Naive thymus-derived CD8-positive, alpha-beta T cell (primary cell): ENCODE measurements at regions not wholly inside any gene's neighbourhood (a gene's known extent, or its start where the extent isn't known, plus 50 kb on each side); places are given as distances from the start of the nearest gene placed in this dataset.
"Not testable (repeated sequence)": the region's sequence is repeated elsewhere in the genome, so short reads cannot be mapped to it uniquely, and the experiment has no call there.

Experiments used
- ATAC-seq, 2 donors: fragments of 150-1000 bp; cut with Tn5 transposase in 1 of 2; sonication (Bioruptor Pico), chemical (Tn5 transposase) in 1 of 2; 1 replicate in 1 of 2; 2 replicates in 1 of 2; pipeline ENCODE4 v1.10.0; 2021; ENCODE audit warnings: mild to moderate bottlenecking in 2 of 2, moderate library complexity in 2 of 2
- POLR2A ChIA-PET: fragments of 350-600 bp; sonication (Branson Sonifier 250); formaldehyde crosslinking; loops from one replicate; lab custom pipeline; 2021; ENCODE audit warnings: antibody characterized with exemption; lab: Charles Lee
- DNase-seq, 10 donors: peaks; one replicate each; pipeline versions ENCODE4 v3.0.0 to v3.0.0-alpha.2; 2020 to 2022
- H3K27ac Mint-ChIP-seq, 10 donors: one replicate each; pipeline ENCODE4 v1.8.0; 2020 to 2022; ENCODE audit warnings: mild to moderate bottlenecking in 10 of 10, mixed read lengths in 10 of 10, moderate library complexity in 4 of 10, inconsistent platforms in 1 of 10
- H3K27me3 Mint-ChIP-seq, 5 donors: one replicate each; pipeline ENCODE4 v1.8.0; 2021 to 2022; ENCODE audit warnings: mixed read lengths in 5 of 5
- H3K36me3 Mint-ChIP-seq, 3 donors: one replicate each; pipeline ENCODE4 v1.8.0; 2020 to 2022; ENCODE audit warnings: mixed read lengths in 3 of 3, mild to moderate bottlenecking in 2 of 3, inconsistent platforms in 1 of 3
- H3K4me1 Mint-ChIP-seq, 4 donors: one replicate each; pipeline ENCODE4 v1.8.0; 2021 to 2022; ENCODE audit warnings: mixed read lengths in 4 of 4
- H3K4me3 Mint-ChIP-seq, 10 donors: one replicate each; pipeline ENCODE4 v1.8.0; 2020 to 2022; ENCODE audit warnings: mild to moderate bottlenecking in 10 of 10, mixed read lengths in 10 of 10, moderate library complexity in 6 of 10, inconsistent platforms in 1 of 10
- H3K9me3 Mint-ChIP-seq, 9 donors: one replicate each; pipeline ENCODE4 v1.8.0; 2020 to 2022; ENCODE audit warnings: mixed read lengths in 9 of 9, mild to moderate bottlenecking in 3 of 9, inconsistent platforms in 1 of 9, moderate library complexity in 1 of 9

GRCh38 chr5:89560696-89561095, 677.7 kb upstream of the MEF2C start:
- Mint-ChIP-seq H3K27me3 (no peaks in the 10 kb centered on the region), H3K4me3 (no peak overlapping the region), H3K27ac (no peak overlapping the region), H3K4me1 (no peaks in the 10 kb centered on the region), H3K9me3 (peaks cover 0 to 6% (median 0%) of the 10 kb centered on the region in 9 donors), H3K36me3 (no peaks in the 10 kb centered on the region)
- POLR2A ChIA-PET = no interaction called here
- DNase-seq (no peak), ATAC-seq (no peak)

DNA sequence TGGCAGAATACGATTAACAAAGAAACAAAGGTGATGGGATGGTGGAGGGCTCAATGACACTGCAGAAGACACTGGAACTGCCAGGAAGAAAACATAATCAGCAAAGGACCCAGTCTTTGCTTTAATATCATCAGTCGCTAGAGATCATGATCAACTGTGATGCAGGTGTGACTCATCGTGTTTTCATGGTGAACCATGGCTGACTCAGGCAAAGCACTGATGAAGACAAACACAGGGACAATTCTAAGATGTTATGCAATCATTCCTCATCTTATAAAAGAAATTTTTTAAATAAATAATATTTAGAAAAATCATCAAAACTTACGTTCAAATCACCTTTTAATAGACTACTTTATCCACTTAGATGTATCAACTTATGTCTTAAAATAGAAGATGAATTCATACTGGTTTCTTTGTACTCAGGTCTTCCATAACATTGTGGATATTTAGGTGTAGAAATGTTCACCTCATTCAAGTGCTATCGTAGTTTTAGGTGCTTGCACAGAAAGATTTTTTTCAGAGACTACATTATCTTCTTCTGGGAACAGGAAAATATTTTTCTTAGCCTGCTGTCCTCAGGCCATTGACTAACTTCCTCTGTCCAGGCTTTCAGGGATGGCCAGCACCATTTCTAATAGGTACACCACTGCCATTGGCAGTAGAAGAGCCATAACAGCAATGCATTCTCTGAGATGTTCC, 673.4 kb upstream of the MEF2C start:
- Mint-ChIP-seq H3K36me3 (no peaks in the 10 kb centered on the region), H3K27ac (no peak overlapping the region), H3K4me1 (no peaks in the 10 kb centered on the region), H3K9me3 (peaks cover 0 to 6% (median 0%) of the 10 kb centered on the region in 9 donors), H3K27me3 (no peaks in the 10 kb centered on the region), H3K4me3 (no peak overlapping the region)
- ATAC-seq (no peak), DNase-seq (no peak)
- POLR2A ChIA-PET = no interaction called here

- no peak overlapping the region for H3K27ac Mint-ChIP-seq
- H3K27me3 Mint-ChIP-seq = no peaks in the 10 kb centered on the region
- ATAC-seq (no peak), DNase-seq (no peak)
- POLR2A ChIA-PET = no interaction called here
- no peaks in the 10 kb centered on the region for H3K36me3 Mint-ChIP-seq
- peaks cover 0 to 4% (median 0%) of the 10 kb centered on the region in 4 donors for H3K4me1 Mint-ChIP-seq
- H3K4me3 Mint-ChIP-seq = no peak overlapping the region
- no peaks in the 10 kb centered on the region for H3K9me3 Mint-ChIP-seq
These were observed 663.7 kb upstream of the MEF2C start for GRCh38 chr5:89546657-89547056.

DNA sequence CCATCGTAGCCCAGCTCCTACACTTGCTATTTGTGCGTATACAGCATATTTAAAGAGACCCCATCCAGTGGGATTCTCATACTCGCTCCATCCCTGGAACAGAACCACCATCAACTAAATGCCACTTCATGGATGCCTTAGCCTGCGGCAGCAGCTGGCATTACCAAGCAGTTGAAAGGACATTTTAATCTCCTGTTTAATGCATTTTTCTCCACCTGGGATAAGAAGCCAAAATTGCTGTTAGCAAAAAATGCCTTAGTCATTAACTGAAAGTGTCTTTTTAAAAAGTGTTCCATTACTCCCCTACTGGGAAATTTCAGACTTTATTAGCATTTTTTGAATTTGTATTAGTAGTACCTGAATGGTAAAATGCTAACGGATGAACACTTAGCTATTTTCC, 662.6 kb upstream of the MEF2C start:
- H3K27me3 Mint-ChIP-seq = no peaks in the 10 kb centered on the region
- POLR2A ChIA-PET = no interaction called here

GRCh38 chr5:89545076-89545475, 662.1 kb upstream of the MEF2C start:
- Mint-ChIP-seq H3K27ac (no peak overlapping the region), H3K27me3 (no peaks in the 10 kb centered on the region), H3K4me1 (peaks cover 0 to 4% (median 0%) of the 10 kb centered on the region in 4 donors), H3K36me3 (no peaks in the 10 kb centered on the region), H3K9me3 (no peaks in the 10 kb centered on the region), H3K4me3 (no peak overlapping the region)
- ATAC-seq (no peak), DNase-seq (no peak)
- POLR2A ChIA-PET = no interaction called here

More for the DNA sequence above, 662.6 kb upstream of the MEF2C start:
- DNase-seq = no peak
- H3K36me3 Mint-ChIP-seq = no peaks in the 10 kb centered on the region
- H3K9me3 Mint-ChIP-seq = no peaks in the 10 kb centered on the region
- peak overlapping the region in 1 of 10 donors; percentile 86 for H3K27ac Mint-ChIP-seq
- peaks cover 0 to 4% (median 0%) of the 10 kb centered on the region in 4 donors for H3K4me1 Mint-ChIP-seq
- ATAC-seq = no peak
- H3K4me3 Mint-ChIP-seq = no peak overlapping the region

- H3K4me1 Mint-ChIP-seq = peaks cover 0 to 4% (median 0%) of the 10 kb centered on the region in 4 donors
- no peaks in the 10 kb centered on the region for H3K27me3 Mint-ChIP-seq
- H3K36me3 Mint-ChIP-seq = no peaks in the 10 kb centered on the region
- H3K4me3 Mint-ChIP-seq = no peak overlapping the region
- POLR2A ChIA-PET = no interaction called here
- H3K9me3 Mint-ChIP-seq = no peaks in the 10 kb centered on the region
- no peak for DNase-seq
- H3K27ac Mint-ChIP-seq = no peak overlapping the region
- ATAC-seq = no peak
These were observed 659.8 kb upstream of the MEF2C start for GRCh38 chr5:89542736-89543135.

GRCh38 chr5:89537800-89538199, 654.8 kb upstream of the MEF2C start:
- DNase-seq (no peak), ATAC-seq (no peak)
- Mint-ChIP-seq H3K4me3 (no peak overlapping the region), H3K27me3 (peaks cover 0 to 2% (median 0%) of the 10 kb centered on the region in 5 donors), H3K4me1 (no peaks in the 10 kb centered on the region), H3K9me3 (no peaks in the 10 kb centered on the region), H3K27ac (no peak overlapping the region), H3K36me3 (no peaks in the 10 kb centered on the region)
- POLR2A ChIA-PET = no interaction called here

DNA sequence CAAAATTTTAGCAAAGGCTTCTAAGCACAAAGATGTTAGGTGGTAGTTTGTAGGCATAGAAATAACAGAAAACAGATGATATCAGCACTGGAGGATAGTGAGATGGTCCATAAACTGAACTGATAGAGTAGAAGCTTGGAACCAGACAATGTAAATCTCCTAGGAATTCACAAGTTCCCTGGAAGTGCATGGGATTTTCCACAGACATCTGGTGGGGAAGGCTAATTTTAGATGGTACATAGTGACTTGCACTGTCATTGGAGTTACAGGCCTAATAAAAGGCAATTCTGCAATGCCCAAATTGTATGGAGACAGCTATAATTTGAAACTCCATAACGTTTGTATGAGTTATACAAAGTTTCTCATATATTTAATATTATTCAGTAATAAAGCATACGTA, 653.0 kb upstream of the MEF2C start:
- H3K27me3 Mint-ChIP-seq = peaks cover 0 to 2% (median 0%) of the 10 kb centered on the region in 5 donors
- POLR2A ChIA-PET = no interaction called here
- no peak for ATAC-seq
- no peaks in the 10 kb centered on the region for H3K9me3 Mint-ChIP-seq
- no peaks in the 10 kb centered on the region for H3K36me3 Mint-ChIP-seq
- H3K27ac Mint-ChIP-seq = no peak overlapping the region
- no peaks in the 10 kb centered on the region for H3K4me1 Mint-ChIP-seq
- H3K4me3 Mint-ChIP-seq = no peak overlapping the region
- no peak for DNase-seq

- Mint-ChIP-seq H3K9me3 (no peaks in the 10 kb centered on the region), H3K4me1 (no peaks in the 10 kb centered on the region), H3K4me3 (no peak overlapping the region), H3K27ac (no peak overlapping the region), H3K36me3 (no peaks in the 10 kb centered on the region), H3K27me3 (peaks cover 0 to 2% (median 0%) of the 10 kb centered on the region in 5 donors)
- ATAC-seq (no peak), DNase-seq (no peak)
- POLR2A ChIA-PET = no interaction called here
These were observed 652.4 kb upstream of the MEF2C start for GRCh38 chr5:89535411-89535810.

- no peaks in the 10 kb centered on the region for H3K4me1 Mint-ChIP-seq
- H3K27me3 Mint-ChIP-seq = peaks cover 0 to 2% (median 0%) of the 10 kb centered on the region in 5 donors
- no peak overlapping the region for H3K27ac Mint-ChIP-seq
- ATAC-seq = no peak
- no peaks in the 10 kb centered on the region for H3K36me3 Mint-ChIP-seq
- no peaks in the 10 kb centered on the region for H3K9me3 Mint-ChIP-seq
- H3K4me3 Mint-ChIP-seq = no peak overlapping the region
- DNase-seq = no peak
- POLR2A ChIA-PET = no interaction called here
These were observed 651.3 kb upstream of the MEF2C start for GRCh38 chr5:89534331-89534730.

- no peak for DNase-seq
- Mint-ChIP-seq H3K4me1 (no peaks in the 10 kb centered on the region), H3K36me3 (no peaks in the 10 kb centered on the region), H3K4me3 (no peak overlapping the region), H3K9me3 (peaks cover 0 to 14% (median 4%) of the 10 kb centered on the region in 9 donors), H3K27ac (no peak overlapping the region), H3K27me3 (no peaks in the 10 kb centered on the region)
- no peak for ATAC-seq
- POLR2A ChIA-PET = no interaction called here
These were observed 641.8 kb upstream of the MEF2C start for GRCh38 chr5:89524785-89525184.

DNA sequence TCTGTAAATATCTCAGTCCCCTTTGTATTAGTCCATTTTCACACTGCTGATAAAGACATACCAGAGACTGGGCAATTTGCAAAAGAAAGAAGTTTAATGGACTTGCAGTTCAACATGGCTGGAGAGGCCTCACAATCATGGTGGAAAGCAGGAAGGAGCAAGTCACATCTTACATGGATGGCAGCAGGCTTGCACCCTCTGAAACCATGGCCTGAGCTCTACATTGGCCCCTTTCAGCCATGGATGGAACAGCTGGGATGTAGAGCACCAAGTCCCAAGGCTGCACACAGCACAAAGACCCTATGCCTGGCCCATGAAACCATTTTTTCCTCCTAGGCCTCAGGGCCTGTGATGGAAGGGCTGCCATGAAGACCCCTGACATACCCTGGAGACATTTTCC, 640.9 kb upstream of the MEF2C start:
- POLR2A ChIA-PET, H3K4me3 Mint-ChIP-seq, H3K4me1 Mint-ChIP-seq, H3K27me3 Mint-ChIP-seq, DNase-seq, H3K36me3 Mint-ChIP-seq, ATAC-seq, H3K27ac Mint-ChIP-seq: not testable (repeated sequence)
- peaks cover 0 to 14% (median 4%) of the 10 kb centered on the region in 9 donors for H3K9me3 Mint-ChIP-seq

DNA sequence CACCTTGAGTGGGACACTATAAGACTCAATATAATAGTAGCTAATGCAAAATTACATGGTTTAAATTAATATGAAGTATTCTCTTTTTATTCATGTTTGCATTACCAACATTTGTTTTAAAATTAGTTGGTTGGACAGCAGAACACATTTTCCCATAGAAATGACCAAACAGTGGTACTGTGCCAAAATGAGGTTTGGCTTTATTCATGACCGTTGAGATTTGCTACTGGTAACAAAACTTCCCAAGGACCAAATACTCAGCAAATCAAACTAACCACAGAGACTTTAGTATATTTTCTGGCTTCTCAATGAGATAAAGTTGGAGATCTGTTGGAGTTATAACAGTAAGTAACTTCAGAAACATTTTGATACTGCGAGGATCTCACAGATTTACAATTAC, 637.8 kb upstream of the MEF2C start:
- H3K4me3 Mint-ChIP-seq = no peak overlapping the region
- POLR2A ChIA-PET = no interaction called here
- no peak for DNase-seq
- no peak for ATAC-seq
- H3K4me1 Mint-ChIP-seq = no peaks in the 10 kb centered on the region
- no peak overlapping the region for H3K27ac Mint-ChIP-seq
- no peaks in the 10 kb centered on the region for H3K27me3 Mint-ChIP-seq
- peaks cover 0 to 14% (median 4%) of the 10 kb centered on the region in 9 donors for H3K9me3 Mint-ChIP-seq
- no peaks in the 10 kb centered on the region for H3K36me3 Mint-ChIP-seq
